GM18502 (cell line): ENCODE measurements at regions not wholly inside any gene's neighbourhood (a gene's known extent, or its start where the extent isn't known, plus 50 kb on each side); places are given as distances from the start of the nearest gene placed in this dataset.

Experiments
- ATAC-seq: cut with Tn5 transposase; IDR thresholded peaks from one replicate; pipeline ENCODE4 v1.9.1; 2021; ENCODE audit warnings: mild to moderate bottlenecking; ENCODE audit not compliant: unreplicated experiment, poor library complexity

DNA sequence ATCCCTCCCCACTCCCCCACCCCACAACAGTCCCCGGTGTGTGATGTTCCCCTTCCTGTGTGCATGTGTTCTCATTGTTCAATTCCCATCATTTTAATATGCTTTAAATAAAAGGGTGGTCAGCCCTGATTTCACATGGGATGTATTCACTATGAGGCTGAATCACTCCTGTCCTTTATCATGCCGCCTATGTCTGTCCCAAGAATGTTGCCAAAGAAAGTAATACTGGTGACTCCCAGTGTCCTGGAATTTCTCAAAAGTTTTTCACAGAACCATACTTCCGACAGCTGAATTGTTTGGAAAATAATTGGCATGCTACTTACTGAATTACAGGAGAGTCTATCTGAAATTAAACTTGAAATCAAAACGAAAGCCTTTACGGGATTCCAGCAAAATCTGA, 217.7 kb downstream of the HAO1 start:
- no peak for ATAC-seq

DNA sequence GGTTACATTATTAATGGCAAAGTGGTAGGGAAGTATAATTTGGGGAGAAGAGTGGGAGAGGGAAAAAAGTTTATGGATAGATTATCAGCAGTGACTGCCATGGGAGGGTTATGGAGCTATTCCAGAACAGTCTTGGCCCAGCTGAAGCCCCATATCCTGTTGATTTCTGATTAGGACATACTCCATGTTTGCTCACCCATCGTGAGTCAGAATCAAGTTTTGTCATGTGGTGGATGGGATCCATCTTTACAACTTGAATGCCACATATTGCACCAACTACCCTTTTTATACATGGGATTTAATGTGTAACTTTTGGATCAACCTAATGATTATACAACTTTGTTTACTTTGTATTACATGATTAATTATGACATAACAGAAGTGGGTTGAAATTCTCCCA, 217.0 kb downstream of the HAO1 start:
- ATAC-seq, result no peak

DNA sequence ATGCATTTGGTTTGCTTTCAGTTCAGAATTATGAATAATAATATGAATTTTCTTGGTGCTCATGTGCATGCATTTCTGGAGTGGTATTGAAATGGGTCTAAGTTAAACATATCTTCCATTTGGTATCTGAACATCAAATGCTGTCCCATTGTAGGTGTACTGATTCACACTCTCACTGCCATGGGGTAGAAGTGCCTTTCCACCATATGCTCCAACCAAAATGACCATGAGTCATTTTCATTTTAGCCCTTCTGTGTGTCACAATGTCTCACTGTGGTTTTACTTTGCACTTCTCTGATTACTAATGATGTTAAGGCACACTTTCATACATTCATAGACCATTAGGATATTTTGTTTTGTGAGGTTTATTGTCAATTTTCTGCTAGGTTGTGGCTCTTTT, 211.9 kb downstream of the HAO1 start:
- no peak for ATAC-seq

DNA sequence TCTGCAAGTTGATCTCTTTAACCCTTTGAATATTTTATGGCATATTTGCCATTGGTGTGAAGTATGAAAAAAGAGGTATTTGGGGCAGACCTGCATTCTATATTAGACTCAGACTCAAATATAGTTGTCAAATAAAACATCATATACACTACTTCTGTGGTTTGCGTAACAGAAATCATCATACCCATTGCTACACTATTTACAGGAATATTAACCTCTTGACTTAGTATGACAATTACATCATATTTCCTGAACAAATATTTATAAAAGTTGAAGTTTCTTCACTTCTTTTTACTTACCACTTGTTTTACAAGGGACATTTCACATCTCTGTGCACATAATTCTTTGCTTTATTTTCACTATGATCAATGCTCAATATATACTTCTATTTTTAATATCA, 206.0 kb downstream of the HAO1 start:
- ATAC-seq, result no peak

DNA sequence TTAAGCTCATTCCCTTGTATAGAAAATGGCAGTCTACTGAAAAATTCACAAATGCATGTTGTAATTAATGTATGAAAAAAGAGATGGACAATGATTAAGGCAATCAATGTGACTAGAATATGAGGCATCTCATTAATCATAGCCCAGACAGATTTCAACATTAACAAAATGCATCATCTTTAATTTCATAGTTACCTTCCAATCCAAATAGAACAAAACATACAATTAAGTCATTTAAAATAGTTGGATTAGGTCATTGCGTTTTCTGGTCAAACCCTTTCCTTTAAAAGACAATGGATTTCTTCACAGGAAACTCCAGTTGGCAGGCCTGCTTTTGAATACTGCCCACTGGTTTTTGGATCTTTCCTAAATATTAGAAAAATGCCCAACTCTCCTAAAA, 203.9 kb downstream of the HAO1 start:
- no peak for ATAC-seq

DNA sequence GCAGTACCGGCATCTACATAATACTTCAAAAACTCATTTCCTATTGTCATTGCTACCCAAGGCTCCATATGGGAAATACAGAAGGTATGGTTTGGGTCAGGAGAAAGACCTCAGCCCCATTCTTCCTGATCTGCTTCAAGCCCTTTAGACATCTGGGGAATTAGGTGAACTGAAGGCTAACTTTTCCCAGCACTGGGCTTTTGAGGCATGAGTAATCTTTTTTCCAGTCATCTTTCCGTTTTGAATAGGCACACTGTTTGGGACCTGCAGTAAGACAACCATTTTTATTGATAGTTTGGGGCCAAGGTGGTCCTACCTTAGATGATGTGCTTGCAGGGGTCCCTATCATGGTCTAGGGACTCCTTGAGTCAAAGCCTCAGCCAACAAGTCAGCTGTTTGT, 198.4 kb downstream of the HAO1 start:
- ATAC-seq, result no peak

DNA sequence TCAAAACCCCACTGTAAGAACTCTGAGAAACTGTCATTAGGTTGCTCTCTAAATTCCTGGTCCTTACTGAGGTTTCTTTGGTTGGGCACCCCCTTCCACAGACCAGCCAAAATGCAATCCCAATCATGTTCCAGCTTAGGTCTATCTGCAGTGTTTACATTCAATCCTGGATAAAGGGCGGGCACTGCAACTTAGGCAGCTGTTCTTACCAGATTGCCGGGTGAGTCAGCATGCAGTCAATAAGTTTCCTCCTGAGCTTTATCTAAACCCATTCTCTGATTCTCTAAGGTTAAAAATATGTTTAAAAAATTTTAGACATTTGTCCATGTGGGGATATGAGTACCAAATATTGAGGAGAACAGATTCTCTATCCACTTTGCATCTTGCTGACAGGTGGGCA, 197.8 kb downstream of the HAO1 start:
- ATAC-seq, result no peak

DNA sequence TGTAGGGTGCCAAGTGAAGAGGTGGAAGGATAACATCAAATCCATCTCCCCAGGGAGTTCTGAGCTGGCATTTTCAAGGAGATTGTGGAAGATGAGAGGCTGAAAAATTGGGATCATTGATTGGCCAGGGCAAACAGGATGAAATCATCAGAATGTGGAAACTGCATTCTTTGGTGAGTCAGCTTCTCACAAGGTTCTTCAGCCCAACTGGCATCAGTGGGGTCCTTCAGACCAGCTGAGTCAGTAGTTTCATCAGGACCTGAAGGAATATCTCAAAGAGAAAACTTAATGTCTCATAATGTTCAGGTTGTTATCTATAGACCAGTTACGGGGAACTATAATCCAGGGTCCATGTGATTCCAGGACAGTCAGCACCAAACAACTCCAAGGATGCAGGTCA, 195.8 kb downstream of the HAO1 start:
- ATAC-seq, result no peak

DNA sequence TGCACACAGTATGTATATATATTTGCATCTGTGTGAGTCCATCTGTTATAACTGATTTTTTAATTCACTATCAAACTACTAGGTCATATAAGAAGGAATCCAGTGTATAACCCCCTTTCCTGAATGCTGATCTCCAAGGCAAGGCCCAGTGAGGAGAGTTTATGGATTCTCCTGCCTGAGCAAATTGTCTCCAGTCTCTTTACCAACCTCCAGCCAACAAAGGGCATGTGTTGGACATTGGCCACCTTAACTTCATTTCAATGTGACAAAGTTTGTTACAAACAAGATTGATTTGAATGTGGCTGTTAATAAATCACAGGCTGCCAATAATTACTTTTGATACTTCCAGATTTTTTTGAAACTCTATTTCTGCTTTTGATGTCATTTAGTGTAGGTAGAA, 191.6 kb downstream of the HAO1 start:
- no peak for ATAC-seq

DNA sequence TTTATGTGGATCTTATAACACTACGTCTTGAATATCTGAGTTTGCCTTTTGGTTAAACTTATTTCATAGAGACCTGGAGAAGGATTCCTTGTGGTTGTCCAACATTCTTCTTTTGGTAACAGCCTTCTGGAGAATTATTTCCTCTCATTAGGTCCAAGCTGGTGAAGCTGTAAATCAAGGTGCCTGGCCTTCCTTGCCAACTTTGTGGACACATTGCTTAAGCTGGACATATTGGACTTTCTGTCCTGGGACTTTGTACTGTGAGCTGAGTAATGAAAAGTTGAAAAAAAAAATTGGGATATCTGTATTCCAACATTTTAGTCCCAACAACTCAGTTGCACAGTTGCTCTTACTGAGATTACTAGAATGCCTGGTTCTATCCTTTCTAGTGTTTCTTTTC, 186.2 kb downstream of the HAO1 start:
- ATAC-seq, result no peak

DNA sequence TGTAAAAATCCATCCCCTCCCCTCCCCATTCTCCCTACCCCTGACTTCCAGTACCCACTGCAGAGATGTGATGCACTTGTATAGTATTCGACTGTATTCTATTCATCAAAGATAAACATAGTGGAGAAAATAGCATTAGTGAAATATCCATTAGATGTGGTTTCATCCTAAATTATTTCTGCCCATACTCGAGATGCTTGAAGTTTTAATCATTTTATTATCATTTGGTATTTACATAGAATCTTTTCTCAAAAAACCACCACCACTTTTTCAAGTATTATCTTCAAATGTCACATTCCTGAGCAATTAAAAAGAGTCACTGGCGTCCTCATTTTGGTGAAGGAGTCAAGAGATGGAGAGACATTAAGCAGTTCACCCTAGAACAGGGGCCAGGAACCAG, 181.9 kb downstream of the HAO1 start:
- no peak for ATAC-seq

DNA sequence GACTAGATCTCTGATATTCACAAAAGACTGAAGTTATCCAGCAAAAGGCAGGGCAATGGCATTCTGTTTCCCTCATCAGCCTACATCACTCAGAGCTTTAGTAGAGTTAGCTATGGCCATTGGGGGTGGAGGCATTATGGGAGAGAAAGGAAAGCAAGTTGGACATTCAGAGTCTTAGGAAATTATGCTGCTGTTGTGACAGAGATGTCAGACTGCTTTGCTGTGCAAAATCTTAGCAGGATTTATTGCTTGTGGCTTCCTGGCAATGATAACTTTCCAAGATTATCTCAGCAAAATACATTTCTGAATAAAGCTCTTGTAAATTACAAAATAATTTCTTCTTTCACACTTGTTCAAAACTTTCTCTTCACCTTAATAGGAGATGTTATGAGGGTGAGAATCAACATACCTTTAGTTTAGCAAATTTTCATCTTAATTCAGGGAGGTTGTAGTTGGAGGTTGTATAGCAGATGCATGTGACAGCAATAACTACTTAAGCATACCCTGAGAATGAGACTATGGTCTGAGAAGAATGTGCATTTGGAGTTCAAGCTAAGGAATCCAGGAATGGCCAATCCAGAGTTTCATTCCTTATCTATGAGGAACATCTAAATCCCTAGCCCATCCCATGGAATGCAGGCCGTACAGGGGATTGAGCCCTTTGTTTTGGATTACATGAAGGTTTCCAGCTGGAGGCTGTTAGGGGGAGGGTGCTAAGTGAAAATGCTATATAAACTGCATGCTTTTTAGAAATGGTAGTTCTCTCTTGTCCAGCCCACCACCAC, 179.8 kb downstream of the HAO1 start:
- no peak for ATAC-seq

DNA sequence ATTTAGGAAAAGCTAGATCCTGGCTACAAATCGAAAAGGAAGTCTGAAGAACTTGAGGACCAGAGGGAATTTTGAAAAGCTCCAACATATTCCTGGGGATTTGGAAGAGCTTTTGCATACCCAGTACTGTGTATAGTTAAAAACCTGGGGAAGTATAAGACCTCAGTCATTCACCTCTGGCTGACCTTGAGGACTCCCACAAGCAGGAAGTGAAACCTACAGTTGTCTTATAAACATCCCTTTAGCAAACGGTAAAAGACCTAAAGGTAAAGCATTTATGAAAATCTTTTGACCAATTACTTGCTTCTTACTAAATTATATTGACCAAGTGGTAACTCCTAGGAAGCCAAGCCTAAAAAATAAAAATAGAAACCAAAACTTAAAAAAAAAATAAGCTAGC, 175.0 kb downstream of the HAO1 start:
- ATAC-seq, result peak; percentile 93

DNA sequence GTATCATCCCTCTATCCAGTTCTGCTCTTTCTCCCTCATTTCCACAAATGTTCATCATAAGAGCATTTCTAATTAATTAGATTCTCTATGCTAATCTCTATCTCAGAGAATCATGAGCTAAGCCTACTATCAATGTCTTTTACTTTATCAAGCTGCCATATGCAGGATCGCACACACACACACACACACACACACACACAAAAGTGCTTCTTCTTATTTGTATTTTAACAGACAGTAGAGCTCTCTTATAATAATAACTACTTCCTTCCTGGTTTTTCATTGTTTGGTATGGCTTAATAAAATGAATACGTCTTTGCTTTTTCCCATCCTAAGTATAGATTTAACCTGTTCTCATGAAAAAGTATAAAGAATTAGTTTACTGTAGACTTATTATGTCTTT, 170.2 kb downstream of the HAO1 start:
- ATAC-seq, result no peak

DNA sequence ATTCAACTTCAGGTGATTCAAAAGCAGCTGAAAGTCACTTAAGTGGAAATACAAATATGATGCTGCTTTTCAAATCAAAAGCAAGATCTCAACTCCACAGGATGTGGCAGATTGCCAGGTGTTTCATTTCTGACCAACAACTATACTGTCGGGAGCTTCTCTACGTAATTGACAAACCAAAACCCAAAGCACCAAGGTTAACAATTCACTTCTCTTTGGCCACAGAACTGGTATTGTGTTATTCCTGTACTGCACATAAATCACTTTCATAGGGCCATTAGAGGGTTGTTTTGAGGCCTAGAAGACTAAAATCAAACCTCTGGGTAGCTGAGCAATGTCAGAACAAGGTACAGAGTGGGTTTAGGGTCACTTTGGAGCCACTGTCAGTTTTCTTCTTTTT, 169.7 kb downstream of the HAO1 start:
- peak; percentile 99 for ATAC-seq

DNA sequence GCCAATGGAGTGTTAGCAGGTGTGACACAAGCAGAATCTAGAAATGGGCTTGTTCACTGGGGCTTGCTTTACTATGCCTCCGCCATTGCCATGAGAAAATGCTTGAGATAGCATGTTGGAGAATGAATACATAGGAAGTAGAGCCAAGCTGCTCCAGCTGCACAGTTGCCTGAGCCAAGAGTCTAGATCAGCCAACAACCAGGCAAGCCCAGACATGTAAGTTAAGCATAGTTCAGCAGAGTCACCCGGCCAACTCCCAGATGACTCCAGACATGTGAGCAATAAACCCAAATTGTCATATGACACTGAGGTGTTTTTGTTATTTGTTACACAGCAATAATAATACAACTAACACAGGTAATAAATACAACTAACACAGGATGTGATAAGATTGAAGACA, 167.9 kb downstream of the HAO1 start:
- no peak for ATAC-seq

DNA sequence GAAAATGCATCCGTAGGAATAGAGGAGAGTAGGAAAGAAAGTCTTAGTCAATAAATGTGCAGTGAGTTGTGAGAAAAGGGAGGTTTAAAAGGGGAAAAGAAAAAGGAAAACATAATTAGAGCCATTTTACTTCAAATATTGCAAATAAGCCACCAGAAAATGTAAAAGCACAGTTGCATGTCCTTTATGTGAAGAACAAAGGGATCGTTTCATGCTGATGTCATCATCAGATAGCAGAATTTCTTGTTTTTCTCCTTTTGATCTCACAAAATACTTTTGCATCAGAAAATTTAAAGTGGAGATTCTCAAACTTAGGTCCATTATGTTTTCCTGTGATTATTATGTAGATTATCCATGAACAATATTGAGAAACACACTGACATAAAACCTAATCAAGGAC, 166.7 kb downstream of the HAO1 start:
- no peak for ATAC-seq

DNA sequence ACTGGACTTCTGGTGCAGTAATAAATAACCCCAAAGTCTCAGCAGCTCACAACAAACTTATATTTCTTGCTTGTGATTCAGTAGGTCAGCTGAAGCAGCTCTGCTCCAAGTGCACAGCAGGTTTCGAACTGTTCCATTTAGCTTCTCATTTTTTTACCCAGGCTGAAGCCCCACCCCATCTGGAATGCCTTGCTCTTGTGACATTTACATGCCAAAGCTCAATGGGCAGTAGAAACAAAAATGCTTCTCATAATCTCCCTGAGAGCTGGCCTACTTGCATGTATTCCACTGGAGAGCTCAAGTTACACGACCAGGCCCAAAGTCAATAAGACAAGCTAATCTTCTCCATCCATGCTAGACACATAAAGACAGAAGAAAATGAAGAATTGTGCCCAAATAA, 165.2 kb downstream of the HAO1 start:
- ATAC-seq, result no peak

DNA sequence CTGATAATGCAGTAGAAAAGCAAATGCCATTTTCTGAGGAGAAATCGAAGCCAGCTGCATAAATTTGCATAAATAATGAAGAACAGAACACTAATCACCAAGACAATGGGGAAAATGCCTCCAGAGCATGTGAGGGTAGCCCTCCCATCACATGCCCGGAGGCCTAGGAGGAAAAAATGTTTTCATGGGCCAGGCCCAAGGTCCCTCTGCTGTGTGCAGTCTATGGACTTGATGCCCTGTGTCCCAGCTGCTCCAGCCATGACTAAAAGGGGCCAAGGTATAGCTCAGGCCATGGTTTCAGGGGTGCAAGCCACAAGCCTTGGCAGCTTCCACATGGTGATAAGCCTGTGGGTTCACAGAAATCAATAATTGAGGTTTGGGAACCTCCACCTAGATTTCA, 164.1 kb downstream of the HAO1 start:
- no peak for ATAC-seq

DNA sequence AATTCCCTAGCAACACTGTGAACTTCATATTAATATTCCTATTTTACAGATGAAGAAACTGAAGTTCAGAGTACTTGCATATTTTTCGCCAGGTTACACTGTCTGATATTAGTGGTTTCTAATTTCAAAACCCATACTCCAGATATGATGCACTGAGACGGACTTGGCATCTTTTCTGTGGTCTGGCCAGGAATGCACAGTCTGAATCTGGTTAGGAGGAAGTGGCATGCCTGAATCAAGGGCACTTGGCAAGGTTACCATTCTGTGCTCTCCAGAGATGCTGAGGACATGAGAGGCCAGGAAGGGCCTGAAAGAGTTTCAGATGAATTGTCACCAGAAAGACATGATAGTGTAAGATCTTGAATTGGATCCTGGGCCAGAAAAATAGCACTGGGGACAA, 150.1 kb downstream of the HAO1 start:
- ATAC-seq, result no peak

DNA sequence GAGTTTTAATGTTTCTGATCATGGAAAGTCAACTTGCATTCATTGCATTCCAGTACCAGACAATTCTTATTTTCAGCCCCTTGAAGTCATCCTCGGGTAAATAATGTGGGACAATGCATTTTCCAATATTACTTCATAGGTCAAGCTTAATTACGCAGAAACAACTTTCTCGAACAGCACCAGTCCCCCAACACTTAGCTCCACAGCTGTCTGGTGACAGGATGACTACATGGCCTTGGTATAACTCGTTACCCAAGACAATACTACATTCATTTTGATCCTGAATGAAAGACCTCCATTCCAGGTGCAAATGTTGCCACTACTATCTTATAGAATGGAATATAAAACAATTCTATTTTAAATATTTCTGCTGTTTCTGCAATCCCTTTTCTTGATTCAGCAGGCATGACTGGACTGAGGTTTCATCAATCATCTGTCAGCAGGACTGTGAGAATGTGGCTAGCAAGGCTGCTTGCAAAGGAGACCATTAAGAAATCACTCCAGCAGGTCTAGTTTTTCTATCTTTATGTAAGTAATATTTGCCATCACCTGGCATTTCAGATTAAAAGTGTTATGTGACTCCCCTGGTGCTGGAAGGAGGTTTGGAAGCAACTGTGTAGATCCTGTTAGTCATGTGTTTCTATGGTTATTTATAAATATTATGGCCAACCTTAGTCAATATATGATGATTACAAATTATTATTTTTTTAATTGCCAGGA, 147.9 kb downstream of the HAO1 start:
- no peak for ATAC-seq

DNA sequence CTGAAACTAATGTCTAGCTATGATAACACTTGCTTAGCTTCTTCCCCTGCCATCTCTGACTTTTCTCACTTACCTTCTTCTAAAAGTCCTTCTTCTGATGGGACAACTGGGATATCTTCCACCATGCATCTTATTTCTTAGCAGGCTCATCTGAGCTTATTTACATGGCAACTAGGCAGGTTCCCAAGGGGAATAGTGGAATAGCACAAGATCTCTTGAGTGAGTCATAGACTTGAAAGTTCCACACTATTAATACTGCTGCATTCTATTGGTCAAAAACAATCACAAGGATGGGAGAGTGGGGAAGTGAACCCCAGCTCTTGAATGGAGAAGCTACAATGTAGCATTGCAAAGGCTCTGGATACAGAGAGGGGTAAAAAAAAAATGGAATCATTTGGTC, 142.1 kb downstream of the HAO1 start:
- ATAC-seq, result no peak
